GM12878 (cell line): ENCODE measurements at regions not wholly inside any gene's neighbourhood (a gene's known extent, or its start where the extent isn't known, plus 50 kb on each side); places are given as distances from the start of the nearest gene placed in this dataset.

ENCODE experiments used
- ATAC-seq: fragments of 200-7000 bp; cut with Tn5 transposase; 3 replicates; pipeline ENCODE4 v1.9.1; 2020; ENCODE audit warnings: mild to moderate bottlenecking, moderate library complexity
- BruUV-seq: library from RNA; stranded (reverse); fragments of 400-500 nt; replicated peaks from 2 replicates; lab custom pipeline; 2021; lab: Mats Ljungman, UMichigan
- CTCF ChIA-PET: fragments of 300-600 bp; sonication (Branson Sonifier 250); formaldehyde crosslinking; extraction: SDS; loops from one replicate; lab custom pipeline; 2021; ENCODE audit warnings: inconsistent platforms; lab: Yijun Ruan, JAX
- POLR2A ChIA-PET: fragments of 350-600 bp; formaldehyde crosslinking; extraction: SDS; loops from one replicate; lab custom pipeline; 2021; ENCODE audit warnings: inconsistent platforms; lab: Charles Lee
- RAD21 ChIA-PET: fragments of 300-600 bp; sonication (Branson Sonifier 250); formaldehyde crosslinking; loops from one replicate; lab custom pipeline; 2023; ENCODE audit warnings: antibody characterized with exemption; ENCODE audit not compliant: unreplicated experiment; lab: Charles Lee
- SMC1A ChIA-PET: fragments of 300-600 bp; sonication (Branson Sonifier 250); formaldehyde crosslinking; loops from one replicate; lab custom pipeline; 2023; ENCODE audit not compliant: unreplicated experiment, uncharacterized antibody; lab: Charles Lee
- DNase-seq: peaks from one replicate; pipeline ENCODE4 v3.0.0-alpha.2; 2011; ENCODE audit warnings: low read depth, low spot score
- FAIRE-seq: peaks from 3 replicates; lab custom pipeline; 2011; peaks lifted over from hg19 to GRCh38; lab: Jason Lieb, UNC
- H2AFZ ChIP-seq: 2 replicates; pipeline ENCODE4 v1.6.0; 2011; ENCODE audit warnings: low read depth, low read length, control low read depth; ENCODE audit not compliant: control insufficient read depth
- H3K27ac ChIP-seq: 2 replicates; pipeline ENCODE4 v1.5.1; 2011; ENCODE audit warnings: control low read depth; ENCODE audit not compliant: control insufficient read depth, insufficient read depth
- H3K27me3 ChIP-seq, 2 experiments: replicated peaks in 1 of 2; 2 replicates each; pipeline versions ENCODE4 v1.6.0 to v1.6.1; 2011; ENCODE audit warnings: low read length in 1 of 2; ENCODE audit not compliant: control insufficient read depth in 2 of 2, insufficient read depth in 2 of 2
- H3K36me3 ChIP-seq, 2 experiments: 2 replicates each; pipeline ENCODE4 v1.5.1; 2011; ENCODE audit warnings: low read length in 1 of 2; ENCODE audit not compliant: control insufficient read depth in 2 of 2, insufficient read depth in 2 of 2
- H3K4me1 ChIP-seq: 2 replicates; pipeline ENCODE4 v1.6.1; 2011; ENCODE audit warnings: mild to moderate bottlenecking, low read length, moderate library complexity, mixed read lengths; ENCODE audit not compliant: control insufficient read depth, insufficient read depth
- H3K4me2 ChIP-seq: 2 replicates; pipeline ENCODE4 v1.6.0; 2011; ENCODE audit warnings: control low read depth; ENCODE audit not compliant: control insufficient read depth, insufficient read depth
- H3K4me3 ChIP-seq: fragments of 200-600 bp; sonication (generic); 2 replicates; pipeline ENCODE4 v1.5.1; 2016
- H3K79me2 ChIP-seq: 2 replicates; pipeline ENCODE4 v1.6.0; 2011; ENCODE audit warnings: low read length; ENCODE audit not compliant: control insufficient read depth, insufficient read depth
- H3K9ac ChIP-seq: 2 replicates; pipeline ENCODE4 v1.8.0; 2011; ENCODE audit warnings: low read length, control low read depth, mixed read lengths; ENCODE audit not compliant: control insufficient read depth, insufficient read depth
- H3K9me3 ChIP-seq: replicated peaks from 3 replicates; pipeline ENCODE4 v1.5.1; 2011; ENCODE audit warnings: mild to moderate bottlenecking, low read length; ENCODE audit not compliant: control insufficient read depth, insufficient read depth
- H4K20me1 ChIP-seq: 2 replicates; pipeline ENCODE4 v1.6.0; 2011; ENCODE audit not compliant: control insufficient read depth, insufficient read depth
- ATF7 ChIP-seq: fragments of 450-650 bp; IDR thresholded peaks from 2 replicates; pipeline ENCODE4 v1.6.1; 2016; ENCODE audit warnings: low read depth, mild to moderate bottlenecking
- BHLHE40 ChIP-seq, 2 experiments: fragments of 450-650 bp in 1 of 2; IDR thresholded peaks; 2 replicates each; pipeline ENCODE4 v1.6.1; 2011 to 2017; ENCODE audit warnings: low read depth in 2 of 2, borderline replicate concordance in 1 of 2, improper control_type of control experiment in 1 of 2, low read length in 1 of 2, mild to moderate bottlenecking in 1 of 2
- ESRRA ChIP-seq: IDR thresholded peaks from 2 replicates; pipeline ENCODE4 v1.6.1; 2012; ENCODE audit warnings: mild to moderate bottlenecking, low read length, improper control_type of control experiment
- MAX ChIP-seq: IDR thresholded peaks from 2 replicates; pipeline ENCODE4 v1.6.1; 2012; ENCODE audit warnings: low read depth, low read length, improper control_type of control experiment
- MLLT1 ChIP-seq: fragments of 450-650 bp; IDR thresholded peaks from 2 replicates; pipeline ENCODE4 v1.6.1; 2016; ENCODE audit warnings: mild to moderate bottlenecking
- MTA2 ChIP-seq: fragments of 450-650 bp; IDR thresholded peaks from 2 replicates; pipeline ENCODE4 v1.6.1; 2016; ENCODE audit warnings: low read depth, mild to moderate bottlenecking, moderate library complexity
- MXI1 ChIP-seq: fragments of 150-350 bp; IDR thresholded peaks from 2 replicates; pipeline ENCODE4 v1.6.1; 2011; ENCODE audit warnings: low read depth, mild to moderate bottlenecking, inconsistent platforms, low read length, improper control_type of control experiment
- MYC ChIP-seq: IDR thresholded peaks from 2 replicates; pipeline ENCODE4 v1.6.1; 2011; ENCODE audit warnings: mild to moderate bottlenecking, low read length, moderate library complexity, inconsistent platforms; ENCODE audit not compliant: insufficient read depth, insufficient replicate concordance, insufficient read length, severe bottlenecking
- NR2C2 ChIP-seq: IDR thresholded peaks from 2 replicates; pipeline ENCODE4 v1.6.1; 2011; ENCODE audit warnings: borderline replicate concordance, low read depth; ENCODE audit not compliant: control insufficient read depth, insufficient read length
- NRF1 ChIP-seq: conservative IDR thresholded peaks from 2 replicates; pipeline ENCODE4 v1.6.1; 2011; ENCODE audit warnings: mild to moderate bottlenecking, low read depth, low read length, improper control_type of control experiment
- SMARCA5 ChIP-seq: fragments of 450-650 bp; IDR thresholded peaks from 2 replicates; pipeline ENCODE4 v1.6.1; 2017; ENCODE audit warnings: mild to moderate bottlenecking
- SREBF1 ChIP-seq: IDR thresholded peaks from 2 replicates; pipeline ENCODE4 v1.6.1; 2012; ENCODE audit warnings: mild to moderate bottlenecking, low read length
- STAT1 ChIP-seq: fragments of 450-650 bp; conservative IDR thresholded peaks from 2 replicates; pipeline ENCODE4 v1.6.1; 2014; ENCODE audit warnings: antibody characterized with exemption, mild to moderate bottlenecking
- TAF1 ChIP-seq: IDR thresholded peaks from 2 replicates; pipeline ENCODE4 v1.6.1; 2011; ENCODE audit warnings: mild to moderate bottlenecking, low read depth, low read length, borderline replicate concordance
- TARDBP ChIP-seq: IDR thresholded peaks from 2 replicates; pipeline ENCODE4 v1.6.1; 2016; ENCODE audit warnings: borderline replicate concordance
- YY1 ChIP-seq: IDR thresholded peaks from 2 replicates; pipeline ENCODE4 v1.6.1; 2011; ENCODE audit warnings: low read depth, mild to moderate bottlenecking, low read length
- ZZZ3 ChIP-seq: IDR thresholded peaks from 2 replicates; pipeline ENCODE4 v1.6.1; 2011; ENCODE audit warnings: low read depth; ENCODE audit not compliant: control insufficient read depth, insufficient read length
- WGBS: methylation state at CpG from one replicate; pipeline ENCODE4 v1.1.6; 2016; ENCODE audit warnings: low lambda C conversion rate; ENCODE audit not compliant: insufficient replicate concordance, insufficient coverage; ENCODE audit errors: missing lambda C conversion rate; 5-methylcytosine and 5-hydroxymethylcytosine counted together
- in situ Hi-C: fragments of 300-500 bp; cut with MboI; formaldehyde crosslinking; loops from 9 replicates; pipeline ENCODE4 v1.14.3; 2018; ENCODE audit warnings: mixed read lengths
- intact Hi-C: fragments of 100-400 bp; cut with micrococcal nuclease; formaldehyde crosslinking; loops from one replicate; pipeline ENCODE4 v1.14.2; 2022; ENCODE audit not compliant: unreplicated experiment
- TF ChIP-seq, protein P1 (sequence below): fragments of 450-650 bp; IDR thresholded peaks from 2 replicates; pipeline ENCODE4 v1.6.1; 2017; ENCODE audit warnings: borderline replicate concordance
- TF ChIP-seq, protein P2 (sequence below): IDR thresholded peaks from 2 replicates; pipeline ENCODE4 v1.6.1; 2011; ENCODE audit warnings: borderline replicate concordance, low read depth, mild to moderate bottlenecking, moderate library complexity, mixed read lengths, low read length; ENCODE audit not compliant: insufficient read depth; ENCODE audit errors: extremely low read length
- TF ChIP-seq, protein P3 (sequence below): fragments of 450-650 bp; conservative IDR thresholded peaks from 2 replicates; pipeline ENCODE4 v1.6.1; 2017; ENCODE audit warnings: mild to moderate bottlenecking, moderate library complexity

DNA sequence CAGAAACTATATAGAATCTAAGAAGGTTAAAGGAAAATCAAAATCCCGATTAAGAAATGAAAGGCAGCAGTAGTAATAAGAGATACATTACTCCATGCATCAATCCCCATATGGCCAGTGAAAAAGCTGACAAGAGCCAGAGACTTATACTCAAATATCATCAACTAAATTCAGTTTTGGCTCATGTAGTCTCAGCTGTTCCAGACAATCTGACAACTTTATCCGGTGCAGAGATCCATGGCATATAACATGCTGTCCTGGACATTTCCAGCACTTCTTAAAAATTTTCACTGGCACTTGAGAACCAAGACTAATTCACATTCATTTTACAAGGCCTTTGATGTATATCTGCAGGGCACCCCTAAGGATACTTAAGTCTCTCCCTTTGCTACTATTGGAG is 255.7 kb upstream of the KLHL1 start:
- Histone ChIP-seq H3K4me3 (no peak overlapping the region), H3K9ac (no peak overlapping the region), H3K4me2 (no peak overlapping the region), H3K36me3 (no peaks in the 10 kb centered on the region), H4K20me1 (no peaks in the 10 kb centered on the region), H3K4me1 (no peaks in the 10 kb centered on the region), H3K27ac (no peak overlapping the region), H3K9me3 (no peaks in the 10 kb centered on the region), H3K79me2 (no peaks in the 10 kb centered on the region), H3K27me3 (no peaks in the 10 kb centered on the region), H2AFZ (no peak overlapping the region)
- ChIA-PET SMC1A (no interaction called here), RAD21 (no interaction called here), CTCF (no interaction called here), POLR2A (no interaction called here)
- no peak for ATAC-seq
- no TSS peak for BruUV-seq
- in situ Hi-C loops (no loop called here), intact Hi-C loops (no loop called here)
- WGBS: 12% methylated on average over 2 of the region's 2 CpGs
- FAIRE-seq: no peak
- no peak for DNase-seq
- no peak for TF ChIP-seq ATF7
- no peak for TF ChIP-seq MYC
- no peak for TF ChIP-seq YY1
- no peak for TF ChIP-seq MTA2
- no peak for TF ChIP-seq NR2C2
- TF ChIP-seq MAX: no peak
- TF ChIP-seq SMARCA5: no peak
- TF ChIP-seq STAT1: no peak
- no peak for TF ChIP-seq ESRRA
- no peak for TF ChIP-seq ZZZ3
- TF ChIP-seq, protein P1, sequence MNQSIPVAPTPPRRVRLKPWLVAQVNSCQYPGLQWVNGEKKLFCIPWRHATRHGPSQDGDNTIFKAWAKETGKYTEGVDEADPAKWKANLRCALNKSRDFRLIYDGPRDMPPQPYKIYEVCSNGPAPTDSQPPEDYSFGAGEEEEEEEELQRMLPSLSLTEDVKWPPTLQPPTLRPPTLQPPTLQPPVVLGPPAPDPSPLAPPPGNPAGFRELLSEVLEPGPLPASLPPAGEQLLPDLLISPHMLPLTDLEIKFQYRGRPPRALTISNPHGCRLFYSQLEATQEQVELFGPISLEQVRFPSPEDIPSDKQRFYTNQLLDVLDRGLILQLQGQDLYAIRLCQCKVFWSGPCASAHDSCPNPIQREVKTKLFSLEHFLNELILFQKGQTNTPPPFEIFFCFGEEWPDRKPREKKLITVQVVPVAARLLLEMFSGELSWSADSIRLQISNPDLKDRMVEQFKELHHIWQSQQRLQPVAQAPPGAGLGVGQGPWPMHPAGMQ: no peak
- no peak for TF ChIP-seq BHLHE40 (IDR thresholded peaks at IDR 0.05; ENCODE audit: borderline replicate concordance in 1 of 2, low read depth in 2 of 2, low read length in 1 of 2)
- no peak for TF ChIP-seq MXI1
- TF ChIP-seq TARDBP: no peak
- TF ChIP-seq, protein P2, sequence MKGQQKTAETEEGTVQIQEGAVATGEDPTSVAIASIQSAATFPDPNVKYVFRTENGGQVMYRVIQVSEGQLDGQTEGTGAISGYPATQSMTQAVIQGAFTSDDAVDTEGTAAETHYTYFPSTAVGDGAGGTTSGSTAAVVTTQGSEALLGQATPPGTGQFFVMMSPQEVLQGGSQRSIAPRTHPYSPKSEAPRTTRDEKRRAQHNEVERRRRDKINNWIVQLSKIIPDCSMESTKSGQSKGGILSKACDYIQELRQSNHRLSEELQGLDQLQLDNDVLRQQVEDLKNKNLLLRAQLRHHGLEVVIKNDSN: no peak
- no peak for TF ChIP-seq NRF1
- TF ChIP-seq, protein P3, sequence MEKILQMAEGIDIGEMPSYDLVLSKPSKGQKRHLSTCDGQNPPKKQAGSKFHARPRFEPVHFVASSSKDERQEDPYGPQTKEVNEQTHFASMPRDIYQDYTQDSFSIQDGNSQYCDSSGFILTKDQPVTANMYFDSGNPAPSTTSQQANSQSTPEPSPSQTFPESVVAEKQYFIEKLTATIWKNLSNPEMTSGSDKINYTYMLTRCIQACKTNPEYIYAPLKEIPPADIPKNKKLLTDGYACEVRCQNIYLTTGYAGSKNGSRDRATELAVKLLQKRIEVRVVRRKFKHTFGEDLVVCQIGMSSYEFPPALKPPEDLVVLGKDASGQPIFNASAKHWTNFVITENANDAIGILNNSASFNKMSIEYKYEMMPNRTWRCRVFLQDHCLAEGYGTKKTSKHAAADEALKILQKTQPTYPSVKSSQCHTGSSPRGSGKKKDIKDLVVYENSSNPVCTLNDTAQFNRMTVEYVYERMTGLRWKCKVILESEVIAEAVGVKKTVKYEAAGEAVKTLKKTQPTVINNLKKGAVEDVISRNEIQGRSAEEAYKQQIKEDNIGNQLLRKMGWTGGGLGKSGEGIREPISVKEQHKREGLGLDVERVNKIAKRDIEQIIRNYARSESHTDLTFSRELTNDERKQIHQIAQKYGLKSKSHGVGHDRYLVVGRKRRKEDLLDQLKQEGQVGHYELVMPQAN: no peak
- TF ChIP-seq SREBF1: no peak
- no peak for TF ChIP-seq MLLT1
- no peak for TF ChIP-seq TAF1
